Gastroesophageal sphincter (tissue), 3 donors: ENCODE measurements at regions not wholly inside any gene's neighbourhood (a gene's known extent, or its start where the extent isn't known, plus 50 kb on each side); places are given as distances from the start of the nearest gene placed in this dataset.

Source experiments
- CTCF ChIP-seq, 4 experiments: fragments of 200-600 bp in 2 of 4; fragments of 450-650 bp in 2 of 4; sonication (generic) in 1 of 4; IDR thresholded peaks; one replicate each; pipeline ENCODE4 v1.5.1; 2017 to 2019; ENCODE audit warnings: antibody characterized with exemption in 4 of 4, mild to moderate bottlenecking in 2 of 4, moderate library complexity in 2 of 4
- EP300 ChIP-seq: sonication (generic); formaldehyde crosslinking; IDR thresholded peaks from one replicate; pipeline ENCODE4 v1.6.1; 2017; ENCODE audit warnings: antibody characterized with exemption, mild to moderate bottlenecking
- POLR2A ChIP-seq, 2 donors: fragments of 450-650 bp; IDR thresholded peaks; one replicate each; pipeline ENCODE4 v1.6.1; 2017; ENCODE audit warnings: antibody characterized with exemption in 2 of 2, mild to moderate bottlenecking in 2 of 2, moderate library complexity in 1 of 2
- POLR2AphosphoS5 ChIP-seq: sonication (generic); formaldehyde crosslinking; IDR thresholded peaks from one replicate; pipeline ENCODE4 v1.6.1; 2017; ENCODE audit warnings: antibody characterized with exemption

- TF ChIP-seq CTCF (IDR thresholded peaks at IDR 0.05) (no peak), POLR2AphosphoS5 (no peak), POLR2A (IDR thresholded peaks at IDR 0.05) (no peak), EP300 (no peak)
Observed at GRCh38 chr12:126397660-126398059, 1332.4 kb downstream of the AACS start.
